GM12875 (cell line): ENCODE measurements at regions not wholly inside any gene's neighbourhood (a gene's known extent, or its start where the extent isn't known, plus 50 kb on each side); places are given as distances from the start of the nearest gene placed in this dataset.

Source experiments
- H3K4me3 ChIP-seq: one replicate; pipeline ENCODE4 v1.5.1; 2011; ENCODE audit warnings: low read depth, low read length, control low read depth
- CTCF ChIP-seq: IDR thresholded peaks from 2 replicates; pipeline ENCODE4 v1.5.1; 2011; ENCODE audit warnings: low read depth, mild to moderate bottlenecking, control low read depth, inconsistent platforms, low read length, moderate library complexity, borderline replicate concordance; ENCODE audit not compliant: insufficient read depth

- TF ChIP-seq CTCF = no peak
- no peak overlapping the region for H3K4me3 ChIP-seq
Measured at GRCh38 chr14:99029145-99029915, 242.7 kb downstream of the BCL11B start.

DNA sequence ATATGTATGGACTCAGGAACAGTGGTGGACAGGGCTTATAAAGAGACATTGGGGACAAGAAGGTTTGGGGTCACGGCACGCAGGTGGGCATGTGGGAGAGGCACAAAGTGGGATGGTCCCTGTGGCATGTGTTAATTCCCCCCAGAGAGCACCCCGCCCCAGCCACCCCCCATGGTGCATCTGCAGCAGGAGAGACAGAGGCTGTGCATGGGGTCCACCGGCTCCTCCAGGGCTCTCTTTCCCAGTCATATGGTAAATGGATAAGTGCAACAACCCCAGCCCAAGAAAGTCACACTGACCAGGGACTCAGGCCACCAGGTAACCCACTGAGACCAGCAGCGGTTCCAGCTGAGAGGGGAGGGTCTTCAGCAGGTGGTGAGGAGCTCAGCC, 242.1 kb downstream of the BCL11B start:
- no peak overlapping the region for H3K4me3 ChIP-seq
- TF ChIP-seq CTCF = no peak

GRCh38 chr14:99030454-99030853, 241.5 kb downstream of the BCL11B start:
- no peak for TF ChIP-seq CTCF
- H3K4me3 ChIP-seq = no peak overlapping the region

- no peak overlapping the region for H3K4me3 ChIP-seq
- no peak for TF ChIP-seq CTCF
Measured at GRCh38 chr14:99032759-99033158, 239.2 kb downstream of the BCL11B start.

DNA sequence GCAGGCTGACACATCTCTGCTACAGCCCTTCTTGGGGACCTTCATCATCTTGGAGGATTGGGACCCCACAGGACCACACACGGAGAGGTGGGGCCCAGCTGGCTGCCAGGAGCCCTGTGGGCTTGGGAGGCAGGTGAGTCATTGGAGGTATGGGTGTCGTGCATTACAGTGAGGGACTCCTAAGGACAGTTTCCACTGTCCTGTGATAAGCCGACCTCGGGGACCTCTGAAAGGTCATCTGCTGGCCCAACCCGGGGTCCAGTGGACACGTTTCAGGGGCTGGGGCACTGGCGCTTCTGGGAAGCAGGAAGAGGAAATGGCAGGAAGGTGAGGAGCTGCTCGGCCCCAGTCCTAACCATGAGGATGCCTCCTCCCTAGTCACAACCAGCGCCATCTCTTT, 238.0 kb downstream of the BCL11B start:
- no peak for TF ChIP-seq CTCF
- no peak overlapping the region for H3K4me3 ChIP-seq

DNA sequence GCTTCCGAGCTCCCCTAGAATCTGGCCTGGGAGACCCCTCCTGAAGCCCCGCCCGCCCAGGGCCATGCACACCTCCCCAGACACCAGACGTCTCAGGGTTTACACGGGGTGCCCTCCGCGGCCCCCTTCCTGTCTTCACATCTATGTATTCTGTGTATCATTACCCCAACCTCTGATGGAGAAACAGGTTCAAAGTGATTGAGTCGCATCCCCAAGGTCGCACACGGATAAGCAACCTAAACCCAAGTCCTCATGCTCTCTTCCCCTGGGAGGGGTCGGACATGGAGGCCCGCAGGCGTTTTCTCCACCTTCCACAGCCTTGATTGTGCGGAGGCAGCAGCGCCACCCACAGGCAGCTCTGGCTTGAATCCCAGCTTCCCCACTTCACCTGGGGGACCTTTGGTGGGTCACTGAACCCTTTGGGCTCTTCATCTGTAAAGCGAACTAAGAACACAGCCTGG, 237.3 kb downstream of the BCL11B start:
- no peak overlapping the region for H3K4me3 ChIP-seq
- no peak for TF ChIP-seq CTCF

DNA sequence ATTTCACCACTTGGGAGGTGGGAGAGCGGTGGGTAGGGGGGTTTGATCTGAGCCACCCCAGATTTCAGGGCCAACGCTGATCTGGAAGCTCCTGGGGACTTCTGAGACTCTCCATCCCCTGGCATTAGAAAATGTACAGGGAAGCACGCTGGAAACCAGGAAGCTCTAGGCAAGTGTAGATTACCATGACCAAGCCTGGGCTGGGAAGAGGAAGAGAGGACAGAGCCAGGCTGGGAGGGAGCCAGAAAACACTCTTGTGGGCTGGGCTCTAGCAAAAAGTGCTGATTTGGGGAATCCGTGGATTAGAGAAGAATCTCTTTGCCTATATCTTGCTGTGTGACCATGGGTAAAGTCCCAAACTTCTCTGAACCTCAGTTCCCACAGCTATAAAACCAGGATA, 236.7 kb downstream of the BCL11B start:
- no peak for TF ChIP-seq CTCF
- no peak overlapping the region for H3K4me3 ChIP-seq
